ENCODE measurements at regions not wholly inside any gene's neighbourhood (a gene's known extent, or its start where the extent isn't known, plus 50 kb on each side); places are given as distances from the start of the nearest gene placed in this dataset.
"Not testable (repeated sequence)": the region's sequence is repeated elsewhere in the genome, so short reads cannot be mapped to it uniquely, and the experiment has no call there.

GRCh38 chr12:67070604-67071003 is 198.6 kb upstream of the CAND1 start:
- Histone ChIP-seq H3K9ac (ENCODE audit: low read length) (no peak overlapping the region), H3K4me2 (ENCODE audit: low read length) (peak overlapping the region; percentile 23), H3K9me2 (ENCODE audit: insufficient read depth, low read length) (no peaks in the 10 kb centered on the region), H3K4me3 (ENCODE audit: low read length) (peak overlapping the region; percentile 79), H3F3A (ENCODE audit: insufficient read depth, low read length, poor library complexity, severe bottlenecking) (no peaks in the 10 kb centered on the region), H3K27me3 (ENCODE audit: insufficient read depth, low read depth, low read length) (no peaks in the 10 kb centered on the region), H3K9me3 (ENCODE audit: low read length) (no peaks in the 10 kb centered on the region), H4K20me1 (ENCODE audit: insufficient read depth) (no peaks in the 10 kb centered on the region), H2AFZ (ENCODE audit: low read depth, low read length) (no peak overlapping the region), H3K27ac (ENCODE audit: low read length) (no peak overlapping the region), H3K36me3 (ENCODE audit: insufficient read depth, low read length) (no peaks in the 10 kb centered on the region), H3K79me2 (replicated peaks; ENCODE audit: insufficient read depth, low read length) (peaks cover 16% of the 10 kb centered on the region)
- no peak for TF ChIP-seq EZH2 (IDR thresholded peaks at IDR 0.05; ENCODE audit: borderline replicate concordance, insufficient read depth, low read length, poor library complexity, severe bottlenecking)
- TF ChIP-seq RAD21 (conservative IDR thresholded peaks at IDR 0.05): no peak

GRCh38 chr12:67072281-67072680 is 196.9 kb upstream of the CAND1 start:
- not testable (repeated sequence) for H3K79me2 ChIP-seq (replicated peaks; ENCODE audit: insufficient read depth, low read length); H3K27ac ChIP-seq (ENCODE audit: low read length); H2AFZ ChIP-seq (ENCODE audit: low read depth, low read length); H3K27me3 ChIP-seq (ENCODE audit: insufficient read depth, low read depth, low read length); H3K9me3 ChIP-seq (ENCODE audit: low read length); H4K20me1 ChIP-seq (ENCODE audit: insufficient read depth); H3F3A ChIP-seq (ENCODE audit: insufficient read depth, low read length, poor library complexity, severe bottlenecking); H3K4me2 ChIP-seq (ENCODE audit: low read length); H3K4me3 ChIP-seq (ENCODE audit: low read length); H3K36me3 ChIP-seq (ENCODE audit: insufficient read depth, low read length); H3K9ac ChIP-seq (ENCODE audit: low read length); H3K9me2 ChIP-seq (ENCODE audit: insufficient read depth, low read length)

- Histone ChIP-seq H4K20me1 (ENCODE audit: insufficient read depth) (no peaks in the 10 kb centered on the region), H3K27ac (ENCODE audit: low read length) (no peak overlapping the region), H3K27me3 (ENCODE audit: insufficient read depth, low read depth, low read length) (no peaks in the 10 kb centered on the region), H3K36me3 (ENCODE audit: insufficient read depth, low read length) (no peaks in the 10 kb centered on the region), H3K79me2 (replicated peaks; ENCODE audit: insufficient read depth, low read length) (no peaks in the 10 kb centered on the region), H2AFZ (ENCODE audit: low read depth, low read length) (no peak overlapping the region), H3F3A (ENCODE audit: insufficient read depth, low read length, poor library complexity, severe bottlenecking) (no peaks in the 10 kb centered on the region), H3K4me3 (ENCODE audit: low read length) (no peak overlapping the region), H3K9me3 (ENCODE audit: low read length) (no peaks in the 10 kb centered on the region), H3K9me2 (ENCODE audit: insufficient read depth, low read length) (no peaks in the 10 kb centered on the region), H3K4me2 (ENCODE audit: low read length) (no peak overlapping the region), H3K9ac (ENCODE audit: low read length) (no peak overlapping the region)
- TF ChIP-seq SMC3 (conservative IDR thresholded peaks at IDR 0.05; ENCODE audit: poor library complexity) (no peak), RAD21 (conservative IDR thresholded peaks at IDR 0.05) (no peak), POLR2AphosphoS5 (IDR thresholded peaks at IDR 0.05) (no peak), EP300 (conservative IDR thresholded peaks at IDR 0.05; ENCODE audit: poor library complexity, severe bottlenecking) (no peak), CTCF (IDR thresholded peaks at IDR 0.05; ENCODE audit: poor library complexity, severe bottlenecking) (no peak), EZH2 (IDR thresholded peaks at IDR 0.05; ENCODE audit: borderline replicate concordance, insufficient read depth, low read length, poor library complexity, severe bottlenecking) (no peak), TAF1 (IDR thresholded peaks at IDR 0.05; ENCODE audit: low read depth) (no peak), MXI1 (conservative IDR thresholded peaks at IDR 0.05; ENCODE audit: poor library complexity, severe bottlenecking) (no peak), REST (IDR thresholded peaks at IDR 0.05; ENCODE audit: borderline replicate concordance) (no peak)
Measured at GRCh38 chr12:67073336-67073735, 195.8 kb upstream of the CAND1 start.
